Retinal pigment epithelial cell (primary cell): ENCODE measurements at regions not wholly inside any gene's neighbourhood (a gene's known extent, or its start where the extent isn't known, plus 50 kb on each side); places are given as distances from the start of the nearest gene placed in this dataset.

Experiments
- DNase-seq: peaks from one replicate; pipeline ENCODE4 v3.0.0-alpha.2; 2010; ENCODE audit warnings: low read depth
- H3K4me3 ChIP-seq: 2 replicates; pipeline ENCODE4 v1.5.1; 2011; ENCODE audit warnings: mild to moderate bottlenecking, low read length, control low read depth, moderate library complexity
- TF ChIP-seq, protein P1 (sequence below): conservative IDR thresholded peaks from 2 replicates; pipeline ENCODE4 v1.5.1; 2011; ENCODE audit warnings: low read depth, low read length, control low read depth, inconsistent platforms

DNA sequence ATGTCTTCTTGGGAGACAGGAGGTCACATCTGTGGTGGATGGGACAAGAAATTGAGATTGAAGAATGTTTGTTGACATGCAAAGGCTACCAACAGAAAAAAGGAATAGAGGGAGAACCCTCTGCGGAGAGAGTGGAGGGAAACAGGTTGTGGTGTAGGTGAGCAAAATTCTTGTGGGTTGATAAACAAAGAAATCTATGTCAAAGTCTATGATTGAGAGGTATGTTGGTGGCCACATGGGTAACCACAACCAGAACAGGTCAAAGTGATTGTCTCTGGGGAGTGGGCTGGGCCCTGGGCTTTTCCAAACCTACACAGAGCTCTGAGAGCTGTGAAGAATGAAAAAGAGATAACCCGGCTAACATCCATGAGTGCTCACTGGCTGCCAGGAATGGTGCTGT, 62.8 kb upstream of the NCK2 start:
- no peak overlapping the region for H3K4me3 ChIP-seq
- TF ChIP-seq, protein P1, sequence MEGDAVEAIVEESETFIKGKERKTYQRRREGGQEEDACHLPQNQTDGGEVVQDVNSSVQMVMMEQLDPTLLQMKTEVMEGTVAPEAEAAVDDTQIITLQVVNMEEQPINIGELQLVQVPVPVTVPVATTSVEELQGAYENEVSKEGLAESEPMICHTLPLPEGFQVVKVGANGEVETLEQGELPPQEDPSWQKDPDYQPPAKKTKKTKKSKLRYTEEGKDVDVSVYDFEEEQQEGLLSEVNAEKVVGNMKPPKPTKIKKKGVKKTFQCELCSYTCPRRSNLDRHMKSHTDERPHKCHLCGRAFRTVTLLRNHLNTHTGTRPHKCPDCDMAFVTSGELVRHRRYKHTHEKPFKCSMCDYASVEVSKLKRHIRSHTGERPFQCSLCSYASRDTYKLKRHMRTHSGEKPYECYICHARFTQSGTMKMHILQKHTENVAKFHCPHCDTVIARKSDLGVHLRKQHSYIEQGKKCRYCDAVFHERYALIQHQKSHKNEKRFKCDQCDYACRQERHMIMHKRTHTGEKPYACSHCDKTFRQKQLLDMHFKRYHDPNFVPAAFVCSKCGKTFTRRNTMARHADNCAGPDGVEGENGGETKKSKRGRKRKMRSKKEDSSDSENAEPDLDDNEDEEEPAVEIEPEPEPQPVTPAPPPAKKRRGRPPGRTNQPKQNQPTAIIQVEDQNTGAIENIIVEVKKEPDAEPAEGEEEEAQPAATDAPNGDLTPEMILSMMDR = no peak
- no peak for DNase-seq

DNA sequence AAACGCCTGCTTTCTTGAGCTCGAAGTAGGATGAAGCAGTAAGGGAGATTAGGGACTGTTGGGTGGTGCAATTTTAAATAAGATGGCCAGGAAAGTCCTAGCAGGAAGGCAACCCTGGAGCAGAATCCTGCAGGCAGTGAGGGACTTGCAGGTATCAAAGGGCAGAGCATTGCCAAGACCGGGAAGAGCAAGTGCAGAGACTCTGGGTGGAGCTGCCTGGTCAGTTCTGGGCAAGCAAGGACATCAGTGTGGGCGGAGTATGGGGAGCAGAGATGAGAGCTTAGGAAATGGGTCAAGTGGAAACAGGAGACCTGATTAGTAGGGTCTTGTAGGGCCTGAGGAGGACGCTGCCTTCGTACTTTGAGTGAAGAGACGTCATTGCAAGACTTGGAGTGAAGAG, 64.4 kb upstream of the NCK2 start:
- no peak overlapping the region for H3K4me3 ChIP-seq
- no peak for DNase-seq
- TF ChIP-seq, protein P1 = no peak

DNA sequence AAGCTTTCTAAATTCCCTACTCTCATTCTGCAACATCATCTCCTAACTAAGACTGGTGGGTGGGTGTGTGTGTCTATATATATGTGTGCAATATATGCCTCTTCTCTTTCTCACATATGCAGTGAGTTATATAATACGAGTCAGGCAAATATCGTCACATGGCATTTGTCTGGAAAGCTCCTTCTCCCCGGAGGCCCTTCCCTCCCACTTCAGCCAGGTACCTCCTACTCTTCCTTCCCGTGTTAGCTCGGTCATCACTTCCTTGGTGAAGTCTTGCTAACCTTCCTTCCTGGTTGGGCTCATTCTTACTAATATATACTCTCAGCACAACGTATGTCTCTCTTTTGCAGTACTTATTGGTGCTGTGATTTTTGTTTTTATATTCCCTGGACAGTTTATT, 66.4 kb upstream of the NCK2 start:
- H3K4me3 ChIP-seq = no peak overlapping the region
- no peak for DNase-seq
- TF ChIP-seq, protein P1 = no peak

DNA sequence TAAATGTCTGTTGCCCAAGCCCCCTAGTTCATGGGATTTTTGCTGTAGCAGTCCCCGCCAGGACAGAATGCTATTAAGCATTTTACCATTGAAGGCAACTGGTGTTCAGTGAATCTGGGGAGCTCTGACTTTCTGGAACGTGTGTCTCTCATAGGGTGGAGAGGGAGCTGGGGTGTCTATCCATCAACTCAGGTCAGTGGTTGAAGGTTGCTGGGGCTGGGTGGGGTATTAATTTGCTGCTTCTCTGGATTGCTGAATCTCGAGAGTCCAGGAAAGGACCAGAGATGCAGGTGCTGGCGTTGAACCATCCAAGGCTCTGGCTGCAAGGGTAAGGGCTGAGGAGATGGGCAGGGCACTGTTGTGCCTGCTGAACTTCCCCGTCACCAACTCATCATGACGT, 66.8 kb upstream of the NCK2 start:
- TF ChIP-seq, protein P1 = no peak
- DNase-seq = no peak
- no peak overlapping the region for H3K4me3 ChIP-seq

DNA sequence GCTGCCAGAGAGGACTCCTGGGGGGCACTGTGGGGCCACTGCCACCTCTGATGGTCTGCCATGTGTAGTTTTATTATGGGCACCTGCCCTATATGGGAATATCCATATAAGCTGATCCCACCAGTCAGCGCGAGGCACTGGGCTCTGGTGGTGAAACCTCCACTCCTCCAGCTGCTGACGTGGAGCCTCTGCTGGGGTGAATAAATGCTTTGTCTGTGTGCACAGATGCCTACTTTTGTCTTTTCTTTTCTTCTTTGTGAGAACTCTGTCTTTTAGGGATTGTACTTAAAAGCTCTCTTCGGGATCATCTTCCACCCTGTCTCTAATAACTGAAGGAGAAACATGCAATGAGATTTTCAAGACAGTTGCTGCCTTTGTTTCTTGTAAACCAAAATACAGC, 68.9 kb upstream of the NCK2 start:
- no peak overlapping the region for H3K4me3 ChIP-seq
- no peak for DNase-seq

DNA sequence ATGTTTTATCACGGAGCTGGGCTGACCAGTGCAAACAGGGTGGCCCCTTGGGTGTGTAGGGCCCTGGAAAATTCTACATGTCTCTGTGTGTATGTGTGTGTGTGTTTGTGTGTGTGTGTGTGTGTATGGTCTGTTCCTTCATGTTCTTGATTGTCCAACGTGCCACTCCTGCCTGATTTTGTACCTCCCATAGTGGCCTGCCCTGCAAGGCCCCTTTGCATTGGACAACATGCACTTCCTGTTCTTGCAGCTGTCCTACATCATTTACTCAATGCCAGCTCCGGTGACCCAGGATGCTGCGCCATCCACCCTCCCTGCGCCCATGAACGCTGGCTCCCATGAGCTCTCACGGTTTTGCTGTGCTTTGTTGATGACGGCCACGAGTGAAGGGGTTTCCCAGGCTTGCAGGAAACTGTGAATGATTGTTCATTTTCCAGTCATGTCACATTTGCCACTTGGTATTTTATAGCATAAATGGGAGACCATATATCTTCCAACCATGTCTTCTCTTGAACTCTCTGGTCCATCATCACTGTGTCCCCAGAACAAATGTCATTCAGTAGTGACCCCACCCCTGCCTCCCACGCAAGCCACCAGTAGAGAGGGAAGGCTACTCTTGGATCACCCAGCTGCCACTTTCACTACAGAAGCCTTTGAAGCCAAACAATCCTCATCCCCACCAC, 69.7 kb upstream of the NCK2 start:
- H3K4me3 ChIP-seq = no peak overlapping the region
- DNase-seq = no peak
- TF ChIP-seq, protein P1 = no peak

More for the DNA sequence above, 68.9 kb upstream of the NCK2 start:
- TF ChIP-seq, protein P1 = no peak

DNA sequence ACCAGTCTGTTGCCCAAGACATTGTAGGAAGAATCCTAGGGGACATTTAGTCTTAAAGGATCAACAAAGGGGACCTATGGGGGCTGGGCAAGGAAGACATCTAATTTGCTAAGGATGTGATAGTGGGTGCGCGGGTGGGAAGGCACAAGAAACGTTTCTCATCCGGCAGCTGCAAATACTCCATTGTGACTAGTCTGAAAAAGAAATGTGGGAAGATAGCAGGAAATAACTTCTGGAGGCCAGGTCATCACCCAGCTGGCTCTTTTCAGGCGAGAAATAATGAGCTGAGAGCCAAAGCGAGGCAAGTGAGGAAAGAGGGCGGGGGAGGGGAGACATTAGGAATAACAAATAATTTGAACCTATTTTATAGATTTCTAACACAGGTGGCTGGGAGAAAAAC, 70.3 kb upstream of the NCK2 start:
- H3K4me3 ChIP-seq = no peak overlapping the region
- DNase-seq = no peak
- TF ChIP-seq, protein P1 = no peak
